HG03025 (cell line): ENCODE measurements at regions not wholly inside any gene's neighbourhood (a gene's known extent, or its start where the extent isn't known, plus 50 kb on each side); places are given as distances from the start of the nearest gene placed in this dataset.

Experiments
- ATAC-seq: cut with Tn5 transposase; IDR thresholded peaks from one replicate; pipeline ENCODE4 v1.9.1; 2021; ENCODE audit warnings: mild to moderate bottlenecking, moderate library complexity; ENCODE audit not compliant: unreplicated experiment, low FRiP score

DNA sequence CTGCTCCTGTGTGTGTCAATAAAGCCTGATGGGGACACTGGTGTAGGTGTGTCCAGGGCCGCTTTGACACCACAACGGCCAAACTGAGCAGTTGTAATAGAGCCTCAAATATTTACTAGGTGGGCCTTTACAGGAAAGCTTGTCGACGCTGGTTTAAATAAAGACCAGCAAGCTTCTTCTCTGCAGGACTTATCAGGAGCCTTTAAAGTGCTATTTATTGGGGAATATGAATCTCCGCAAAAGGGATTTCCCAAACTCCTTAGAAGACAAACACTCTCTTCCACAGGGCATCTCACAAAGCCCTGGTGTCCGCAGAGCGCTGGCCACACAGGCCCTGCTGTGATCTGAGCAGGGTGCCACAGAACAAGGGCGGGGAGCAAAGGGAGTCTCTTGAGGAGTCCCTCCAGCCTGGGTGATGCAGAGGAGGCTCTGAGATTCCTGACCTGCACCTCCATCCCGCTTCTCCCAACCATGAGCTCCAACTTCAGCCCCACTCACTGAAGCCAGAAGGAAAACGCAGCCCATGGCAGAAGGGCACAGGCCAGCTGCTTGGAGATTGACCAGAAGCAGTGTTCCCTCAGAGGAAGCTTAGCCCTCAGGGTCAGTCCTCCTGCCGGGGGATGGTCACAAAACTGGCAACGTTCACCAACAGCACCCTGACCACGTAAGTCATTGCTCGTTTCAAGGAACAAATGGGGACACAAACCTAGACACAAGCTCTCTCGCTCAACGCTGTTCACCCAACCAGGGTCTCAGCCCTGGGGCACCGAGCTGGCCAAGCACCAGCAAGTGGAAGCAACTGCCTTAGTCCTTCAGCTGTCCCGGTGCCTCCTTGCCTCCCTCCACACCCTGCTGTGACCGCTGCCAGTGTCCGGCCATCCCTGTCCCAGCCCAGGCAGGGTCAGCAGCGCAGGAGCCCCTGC lies 129.5 kb downstream of the OAT start:
- ATAC-seq, result no peak

- no peak for ATAC-seq
These were observed 130.2 kb downstream of the OAT start for GRCh38 chr10:124288486-124288885.

GRCh38 chr10:124287791-124288190 lies 130.9 kb downstream of the OAT start:
- ATAC-seq, result no peak

GRCh38 chr10:124287071-124287685 lies 131.5 kb downstream of the OAT start:
- ATAC-seq, result no peak

DNA sequence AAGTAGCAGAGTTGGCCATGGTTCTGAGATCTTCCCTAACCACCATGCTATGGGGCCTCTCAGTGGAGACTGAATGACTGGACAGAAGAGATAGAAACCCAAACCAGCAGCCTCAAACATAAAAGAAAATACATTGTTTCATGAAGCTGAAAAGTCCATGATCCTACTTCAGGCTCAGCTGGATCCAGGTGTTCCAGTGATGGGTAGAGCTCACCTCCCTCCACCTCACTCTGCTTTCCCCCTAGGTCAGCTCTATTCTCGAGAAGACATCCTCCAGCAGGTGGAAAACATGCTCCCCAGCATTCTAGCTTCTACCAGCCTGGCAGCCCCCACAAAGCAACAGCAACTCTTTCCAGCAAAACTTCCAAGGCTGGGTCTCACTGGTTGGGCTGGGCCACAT lies 132.1 kb downstream of the OAT start:
- ATAC-seq, result no peak

GRCh38 chr10:124285587-124286527 lies 132.9 kb downstream of the OAT start:
- peak; percentile 67 for ATAC-seq

GRCh38 chr10:124283949-124284250 lies 134.8 kb downstream of the OAT start:
- no peak for ATAC-seq

GRCh38 chr10:124283215-124283948 lies 135.3 kb downstream of the OAT start:
- ATAC-seq, result no peak

DNA sequence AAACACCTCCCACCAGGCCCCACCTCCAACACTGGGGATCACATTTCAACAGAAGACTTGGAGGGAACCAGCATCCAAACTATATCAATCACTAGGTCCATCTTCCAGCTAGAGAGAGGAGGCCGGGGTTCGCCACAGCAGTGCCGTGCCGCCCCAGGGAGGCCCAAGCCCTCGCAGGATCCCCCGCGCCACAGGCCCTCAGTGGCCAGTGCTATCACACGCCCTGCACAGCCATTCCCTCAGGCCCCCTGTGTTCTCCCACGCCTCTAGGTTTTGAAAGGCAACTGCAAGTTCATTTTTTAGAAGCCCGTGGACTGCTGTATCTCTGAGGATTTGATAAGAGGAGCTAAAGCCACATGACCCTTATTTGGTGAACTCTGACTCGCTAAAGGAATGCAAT lies 136.4 kb downstream of the OAT start:
- no peak for ATAC-seq

- ATAC-seq, result no peak
These were observed 137.1 kb downstream of the OAT start for GRCh38 chr10:124281666-124282065.

- no peak for ATAC-seq
These were observed 137.8 kb downstream of the OAT start for GRCh38 chr10:124280916-124281315.

- ATAC-seq, result no peak
These were observed 138.8 kb downstream of the OAT start for GRCh38 chr10:124279882-124280281.

- no peak for ATAC-seq
These were observed 139.4 kb downstream of the OAT start for GRCh38 chr10:124279298-124279697.

DNA sequence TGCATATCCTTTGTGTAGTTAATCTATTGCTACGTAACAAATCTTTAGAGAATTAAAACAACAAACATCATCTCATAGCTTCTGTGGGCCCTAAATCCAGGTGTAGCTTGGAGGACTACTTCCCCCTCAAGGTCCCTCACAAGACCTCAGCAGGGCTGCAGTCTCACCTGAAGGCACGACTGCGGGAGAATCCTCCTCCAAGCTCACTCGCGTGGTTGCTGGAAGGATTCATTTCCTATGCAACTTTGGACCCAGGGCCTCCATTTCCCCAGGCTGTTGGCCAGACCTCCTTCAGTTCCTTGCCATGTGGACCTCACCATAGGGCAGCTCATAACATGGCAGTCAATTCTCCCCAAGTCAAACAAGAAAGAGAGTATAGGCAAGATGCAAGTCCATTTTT lies 140.4 kb downstream of the OAT start:
- ATAC-seq, result no peak

DNA sequence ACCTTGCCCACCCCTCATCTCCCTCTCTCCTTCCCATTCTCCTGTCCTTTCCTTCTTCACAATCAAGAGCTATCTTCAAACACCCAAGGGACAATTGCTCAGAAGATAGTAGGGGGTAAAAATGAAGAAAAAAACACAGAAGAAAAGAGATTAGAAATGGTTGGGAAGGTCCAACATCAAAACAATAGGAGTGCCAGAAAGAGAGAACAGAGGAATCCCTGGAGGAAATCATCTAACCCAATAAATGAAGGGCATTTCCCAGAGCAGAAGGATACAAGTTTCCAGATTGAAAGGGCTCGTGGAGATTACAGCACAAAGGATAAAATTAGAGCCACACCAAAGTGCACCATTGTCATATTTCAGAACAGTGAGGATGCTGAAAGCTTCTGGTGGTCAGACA lies 145.6 kb downstream of the OAT start:
- no peak for ATAC-seq

- ATAC-seq, result no peak
These were observed 147.0 kb downstream of the OAT start for GRCh38 chr10:124271676-124272075.

DNA sequence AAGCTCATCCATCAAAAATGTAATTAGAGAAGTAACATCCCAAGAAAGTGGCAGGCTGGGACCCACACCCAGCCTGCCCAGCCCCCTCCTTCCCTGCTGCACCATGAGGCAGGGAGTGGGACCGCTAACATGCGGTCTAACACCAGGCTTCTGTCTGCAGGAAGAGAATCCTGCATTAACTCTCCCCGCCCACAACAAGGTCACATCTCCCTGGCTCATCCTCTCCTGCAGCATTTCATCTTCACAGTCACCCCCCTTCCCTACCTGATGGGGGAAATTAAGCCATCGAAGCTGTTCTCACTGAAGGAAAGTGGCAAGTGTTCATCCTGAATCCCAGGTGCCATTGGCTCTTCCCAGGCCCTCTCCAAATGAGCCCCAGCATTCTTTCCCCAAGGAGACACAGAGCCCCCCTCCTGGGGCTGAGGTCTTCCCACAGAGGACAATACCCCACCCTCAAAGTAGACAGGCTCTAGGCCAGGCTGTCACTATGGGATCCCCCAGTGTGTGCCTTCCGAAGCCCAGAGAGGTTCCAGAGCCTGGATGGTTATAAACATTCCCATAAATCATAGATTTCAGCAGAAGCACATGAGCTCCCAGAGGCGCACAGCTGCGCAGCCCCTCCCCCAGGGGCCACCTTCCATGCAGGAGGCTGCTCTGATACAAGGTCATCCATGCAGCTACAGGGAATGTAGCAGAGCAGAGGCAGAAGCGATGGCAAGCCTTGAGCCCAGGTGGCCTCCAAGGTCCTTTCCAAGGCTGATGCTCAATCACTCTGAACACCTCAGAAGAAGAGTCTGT lies 148.0 kb downstream of the OAT start:
- ATAC-seq, result no peak

- no peak for ATAC-seq
These were observed 149.7 kb downstream of the OAT start for GRCh38 chr10:124268976-124269375.

DNA sequence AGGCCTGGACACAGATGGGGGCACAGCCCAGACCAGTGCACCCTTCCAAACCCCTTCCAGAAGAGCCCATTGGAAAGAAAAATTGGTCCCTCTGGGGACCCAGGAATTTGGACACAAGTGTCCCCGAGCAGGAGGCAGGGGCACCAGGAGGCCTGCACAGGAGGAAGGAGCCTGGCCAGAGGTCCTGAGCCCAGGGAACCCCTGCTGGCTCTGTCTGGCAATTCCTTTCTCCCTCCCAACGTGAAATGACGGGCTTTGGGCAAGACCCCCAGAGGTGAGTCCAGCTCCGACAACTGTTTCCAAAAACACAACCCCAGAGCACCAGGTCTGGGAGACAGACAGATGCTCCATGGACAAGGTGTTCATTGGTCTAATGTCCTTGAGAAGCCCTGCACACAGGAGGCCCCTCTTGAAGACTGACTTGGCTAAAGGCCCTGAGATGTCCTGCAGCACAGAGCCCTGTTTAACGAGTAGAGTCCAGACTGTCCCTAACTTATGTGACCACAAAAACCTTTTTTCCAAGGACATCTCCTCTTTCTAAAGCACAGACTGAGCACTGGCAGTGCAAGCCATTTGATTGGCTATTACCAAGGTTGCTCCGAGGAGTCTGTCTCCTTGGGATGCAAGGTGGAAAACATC lies 150.7 kb downstream of the OAT start:
- ATAC-seq, result no peak
